Natural killer cell treated with Interleukin-12 subunit alpha and Interleukin-12 subunit beta and Interleukin-15 and Interleukin-18, amount 100 ng/mL, for 72 hours (primary cell): ENCODE measurements at regions not wholly inside any gene's neighbourhood (a gene's known extent, or its start where the extent isn't known, plus 50 kb on each side); places are given as distances from the start of the nearest gene placed in this dataset.

Source experiments
- ATAC-seq, 2 donors: fragments of 150-1000 bp; cut with Tn5 transposase in 1 of 2; sonication (Bioruptor Pico), chemical (Tn5 transposase) in 1 of 2; 2 replicates each; pipeline ENCODE4 v1.10.0; 2021
- DNase-seq: peaks from one replicate; pipeline ENCODE4 v3.0.0; 2022; ENCODE audit warnings: low spot score
- H3K27ac Mint-ChIP-seq, 2 donors: 1 replicate in 1 of 2; 2 replicates in 1 of 2; pipeline ENCODE4 v1.8.0; 2022; ENCODE audit warnings: mixed read lengths in 2 of 2, mild to moderate bottlenecking in 1 of 2, moderate library complexity in 1 of 2
- H3K27me3 Mint-ChIP-seq, 2 donors: 1 replicate in 1 of 2; 2 replicates in 1 of 2; pipeline ENCODE4 v1.8.0; 2022; ENCODE audit warnings: mixed read lengths in 2 of 2
- H3K36me3 Mint-ChIP-seq: one replicate; pipeline ENCODE4 v1.8.0; 2022; ENCODE audit warnings: mixed read lengths
- H3K4me1 Mint-ChIP-seq, 2 donors: 1 replicate in 1 of 2; 2 replicates in 1 of 2; pipeline ENCODE4 v1.8.0; 2022; ENCODE audit warnings: low read depth in 2 of 2, mixed read lengths in 2 of 2, mild to moderate bottlenecking in 1 of 2
- H3K4me3 Mint-ChIP-seq: one replicate; pipeline ENCODE4 v1.8.0; 2022; ENCODE audit warnings: mixed read lengths
- H3K9me3 Mint-ChIP-seq: 2 replicates; pipeline ENCODE4 v1.8.0; 2022; ENCODE audit warnings: mixed read lengths

GRCh38 chr14:51333901-51334521 is 94.0 kb downstream of the TMX1 start:
- no peaks in the 10 kb centered on the region for H3K36me3 Mint-ChIP-seq
- ATAC-seq, result no peak

DNA sequence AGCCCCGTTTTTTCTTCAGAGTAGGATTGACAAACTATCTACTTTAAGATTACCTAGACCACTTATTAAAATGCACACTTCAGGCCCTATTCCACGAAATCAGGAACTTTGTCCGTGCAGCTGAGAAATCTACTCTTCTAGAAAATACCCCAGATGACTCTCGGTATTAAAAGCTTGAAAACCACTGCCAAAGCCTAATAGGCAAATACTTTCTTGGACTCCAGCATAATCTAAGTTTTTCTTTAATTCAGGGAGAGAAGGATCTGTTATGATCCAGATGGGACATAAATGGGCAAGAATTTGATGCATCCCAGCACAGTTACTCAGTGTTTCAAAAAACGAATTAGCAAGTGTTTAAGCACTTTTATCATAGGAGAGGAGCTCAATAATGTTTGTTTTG is 94.5 kb downstream of the TMX1 start:
- no peak for ATAC-seq

More at GRCh38 chr14:51333901-51334521, 94.0 kb downstream of the TMX1 start:
- H3K9me3 Mint-ChIP-seq, result no peaks in the 10 kb centered on the region
- no peak overlapping the region for H3K4me3 Mint-ChIP-seq
- H3K4me1 Mint-ChIP-seq, result no peaks in the 10 kb centered on the region
- DNase-seq, result no peak
- peaks cover 29 to 38% of the 10 kb centered on the region in 2 donors for H3K27me3 Mint-ChIP-seq
- no peak overlapping the region for H3K27ac Mint-ChIP-seq

GRCh38 chr14:51335531-51335930 is 95.5 kb downstream of the TMX1 start:
- Mint-ChIP-seq H3K4me3 (no peak overlapping the region), H3K9me3 (no peaks in the 10 kb centered on the region), H3K27me3 (peaks cover 38 to 51% of the 10 kb centered on the region in 2 donors), H3K36me3 (no peaks in the 10 kb centered on the region), H3K4me1 (no peaks in the 10 kb centered on the region), H3K27ac (no peak overlapping the region)
- no peak for DNase-seq
- ATAC-seq, result no peak

More for the DNA sequence above, 94.5 kb downstream of the TMX1 start:
- Mint-ChIP-seq H3K9me3 (no peaks in the 10 kb centered on the region), H3K27me3 (peaks cover 34 to 43% of the 10 kb centered on the region in 2 donors), H3K4me1 (no peaks in the 10 kb centered on the region), H3K36me3 (no peaks in the 10 kb centered on the region), H3K27ac (no peak overlapping the region), H3K4me3 (no peak overlapping the region)
- no peak for DNase-seq

- Mint-ChIP-seq H3K4me1 (no peaks in the 10 kb centered on the region), H3K9me3 (no peaks in the 10 kb centered on the region), H3K4me3 (no peak overlapping the region), H3K36me3 (no peaks in the 10 kb centered on the region), H3K27me3 (peaks cover 34 to 45% of the 10 kb centered on the region in 2 donors), H3K27ac (no peak overlapping the region)
- DNase-seq (no peak), ATAC-seq (no peak)
These were observed 96.1 kb downstream of the TMX1 start for GRCh38 chr14:51335961-51336723.

- H3K4me1 Mint-ChIP-seq, result no peaks in the 10 kb centered on the region
- no peak overlapping the region for H3K27ac Mint-ChIP-seq
- H3K27me3 Mint-ChIP-seq, result peaks cover 33 to 43% of the 10 kb centered on the region in 2 donors
- no peak overlapping the region for H3K4me3 Mint-ChIP-seq
- ATAC-seq (no peak), DNase-seq (no peak)
- H3K9me3 Mint-ChIP-seq, result no peaks in the 10 kb centered on the region
- H3K36me3 Mint-ChIP-seq, result no peaks in the 10 kb centered on the region
These were observed 96.7 kb downstream of the TMX1 start for GRCh38 chr14:51336734-51337133.

DNA sequence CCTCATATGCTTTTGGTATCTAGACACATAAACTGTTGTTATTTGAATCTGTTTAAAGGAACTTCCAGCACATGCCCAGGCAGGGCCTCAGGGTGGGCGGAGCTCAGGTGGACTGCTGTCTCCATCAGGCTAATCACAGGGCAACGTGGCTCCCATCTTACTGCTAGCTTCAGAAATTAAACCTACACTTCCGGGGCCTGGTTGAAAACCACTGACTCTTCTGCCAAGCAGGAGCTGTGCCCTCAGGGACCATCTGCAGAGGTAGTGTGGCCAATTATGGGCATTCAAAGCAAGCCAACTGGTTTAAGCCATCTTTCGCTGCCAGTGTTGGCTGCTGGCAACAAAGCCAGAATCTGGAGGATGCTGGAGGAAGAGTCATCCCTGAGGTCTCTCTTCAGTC is 97.5 kb downstream of the TMX1 start:
- no peaks in the 10 kb centered on the region for H3K9me3 Mint-ChIP-seq
- H3K4me1 Mint-ChIP-seq, result no peaks in the 10 kb centered on the region
- no peak for DNase-seq
- H3K27ac Mint-ChIP-seq, result no peak overlapping the region
- no peaks in the 10 kb centered on the region for H3K36me3 Mint-ChIP-seq
- H3K27me3 Mint-ChIP-seq, result peaks cover 26 to 35% of the 10 kb centered on the region in 2 donors
- no peak for ATAC-seq
- H3K4me3 Mint-ChIP-seq, result no peak overlapping the region

GRCh38 chr14:51341338-51341737 is 101.3 kb downstream of the TMX1 start:
- Mint-ChIP-seq H3K9me3 (no peaks in the 10 kb centered on the region), H3K36me3 (peaks cover 6% of the 10 kb centered on the region), H3K4me3 (no peak overlapping the region), H3K27me3 (peaks cover 19 to 28% of the 10 kb centered on the region in 2 donors), H3K4me1 (no peaks in the 10 kb centered on the region), H3K27ac (no peak overlapping the region)
- DNase-seq (no peak), ATAC-seq (no peak)

DNA sequence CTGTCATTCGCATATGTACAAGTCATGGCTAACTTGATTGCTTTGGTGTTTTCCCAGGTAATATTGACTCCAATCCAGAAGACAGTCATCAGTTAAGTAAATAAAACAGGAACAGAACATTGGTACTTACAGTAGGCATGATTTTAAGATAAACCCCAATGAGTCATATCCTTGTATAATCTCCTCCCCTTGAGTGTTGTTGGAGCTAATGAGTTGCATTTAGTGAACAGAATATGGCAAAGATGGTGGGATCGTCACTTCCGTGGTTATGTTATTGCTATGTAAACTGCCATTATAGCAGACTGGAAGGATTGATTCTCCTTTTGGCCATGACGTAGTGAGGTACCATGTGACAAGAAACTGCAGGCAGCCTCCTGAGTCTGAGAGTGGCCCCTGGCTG is 102.2 kb downstream of the TMX1 start:
- Mint-ChIP-seq H3K4me1 (no peaks in the 10 kb centered on the region), H3K36me3 (peaks cover 6% of the 10 kb centered on the region), H3K27me3 (peaks cover 19 to 28% of the 10 kb centered on the region in 2 donors), H3K27ac (no peak overlapping the region), H3K9me3 (no peaks in the 10 kb centered on the region), H3K4me3 (no peak overlapping the region)
- no peak for DNase-seq
- ATAC-seq, result no peak

DNA sequence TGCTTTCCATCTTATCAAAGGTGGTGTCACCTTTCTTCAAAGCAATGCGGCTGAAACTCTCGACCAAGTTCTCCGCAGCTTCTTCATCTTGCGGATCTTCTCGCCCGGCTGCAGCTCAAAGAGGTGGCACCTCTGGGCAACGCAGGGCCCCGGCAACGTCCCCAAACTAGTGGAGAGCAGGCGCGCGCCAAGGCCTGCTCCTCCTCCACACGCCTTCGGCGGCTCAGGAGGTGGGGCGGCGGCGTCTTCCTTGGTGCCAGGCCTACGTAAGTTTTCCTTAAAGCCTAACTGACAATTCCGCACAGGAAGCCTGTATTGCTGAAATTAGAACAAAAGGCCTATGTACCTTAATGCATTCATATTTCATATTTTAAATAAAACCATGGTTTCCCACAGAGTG is 112.0 kb downstream of the TMX1 start:
- no peaks in the 10 kb centered on the region for H3K4me1 Mint-ChIP-seq
- H3K27ac Mint-ChIP-seq, result no peak overlapping the region
- DNase-seq (no peak), ATAC-seq (no peak)
- no peak overlapping the region for H3K4me3 Mint-ChIP-seq
- no peaks in the 10 kb centered on the region for H3K36me3 Mint-ChIP-seq
- no peaks in the 10 kb centered on the region for H3K9me3 Mint-ChIP-seq
- peaks cover 13 to 18% of the 10 kb centered on the region in 2 donors for H3K27me3 Mint-ChIP-seq

DNA sequence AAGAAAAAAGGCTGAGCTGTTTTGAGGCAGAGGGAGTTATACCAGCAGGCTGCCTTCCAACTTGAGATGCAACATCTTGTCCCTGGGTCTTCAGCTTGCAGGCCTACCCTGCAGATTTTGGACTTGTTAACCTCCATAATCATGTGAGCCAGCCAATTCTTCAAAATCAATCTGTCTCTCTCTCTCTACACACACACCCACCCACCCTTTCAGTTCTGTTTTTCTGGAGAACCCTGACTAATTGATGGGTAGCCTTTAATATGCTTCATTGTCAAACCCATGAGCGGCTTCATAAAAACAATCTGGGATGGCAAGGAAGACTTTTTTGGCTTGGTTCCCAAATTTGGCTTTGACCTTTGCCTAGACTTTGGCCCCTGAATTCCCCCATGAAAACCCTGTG is 113.9 kb downstream of the TMX1 start:
- Mint-ChIP-seq H3K27me3 (peaks cover 11 to 19% of the 10 kb centered on the region in 2 donors), H3K9me3 (no peaks in the 10 kb centered on the region), H3K36me3 (no peaks in the 10 kb centered on the region), H3K27ac (no peak overlapping the region), H3K4me3 (no peak overlapping the region), H3K4me1 (no peaks in the 10 kb centered on the region)
- ATAC-seq, result no peak
- no peak for DNase-seq

- Mint-ChIP-seq H3K36me3 (no peaks in the 10 kb centered on the region), H3K4me1 (no peaks in the 10 kb centered on the region), H3K27me3 (peaks cover 15 to 25% of the 10 kb centered on the region in 2 donors), H3K4me3 (no peak overlapping the region), H3K9me3 (no peaks in the 10 kb centered on the region), H3K27ac (no peak overlapping the region)
- DNase-seq (no peak), ATAC-seq (no peak)
These were observed 114.8 kb downstream of the TMX1 start for GRCh38 chr14:51354846-51355245.

DNA sequence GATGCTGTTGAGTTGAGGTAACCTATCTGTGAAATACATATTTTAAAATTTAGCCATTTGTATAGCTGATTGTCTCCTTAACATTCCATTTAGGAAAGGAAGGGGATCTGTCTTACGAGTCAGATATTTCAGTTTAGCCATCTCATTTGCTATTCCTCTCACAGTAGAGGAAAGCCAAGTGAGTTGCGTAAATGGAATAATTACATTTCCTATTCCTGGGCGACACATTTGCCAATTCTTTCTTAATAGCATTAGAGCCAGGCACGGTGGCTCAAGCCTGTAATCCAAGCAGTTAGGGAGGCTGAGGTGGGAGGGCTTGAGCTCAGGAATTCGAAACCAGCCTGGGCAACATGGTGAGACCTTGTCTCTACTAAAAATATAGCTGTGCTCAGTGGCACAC is 116.3 kb downstream of the TMX1 start:
- Mint-ChIP-seq H3K27me3 (peaks cover 20 to 33% of the 10 kb centered on the region in 2 donors), H3K4me3 (no peak overlapping the region), H3K9me3 (no peaks in the 10 kb centered on the region), H3K36me3 (no peaks in the 10 kb centered on the region), H3K4me1 (no peaks in the 10 kb centered on the region), H3K27ac (no peak overlapping the region)
- no peak for ATAC-seq
- DNase-seq, result no peak

DNA sequence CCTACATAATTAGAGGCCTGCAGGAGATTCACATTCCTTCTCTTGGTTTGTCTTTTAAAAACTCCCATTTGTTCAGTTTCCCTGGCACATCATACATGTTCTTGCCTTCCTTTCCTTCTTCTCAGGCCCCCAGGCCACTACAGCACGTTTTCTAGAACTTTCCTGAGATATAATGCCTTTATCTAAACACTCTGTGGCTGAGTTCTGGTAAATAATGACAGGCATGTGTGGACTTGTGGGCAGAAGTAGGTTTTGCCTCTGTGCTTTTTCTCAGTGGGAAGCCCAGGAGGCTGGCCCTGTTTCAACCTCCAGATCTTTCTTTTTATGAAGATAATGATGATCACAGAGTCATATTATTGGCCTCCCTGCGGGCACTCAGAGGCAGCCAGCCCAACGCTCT is 117.2 kb downstream of the TMX1 start:
- ATAC-seq (no peak), DNase-seq (no peak)
- Mint-ChIP-seq H3K4me1 (no peaks in the 10 kb centered on the region), H3K27me3 (peaks cover 20 to 33% of the 10 kb centered on the region in 2 donors), H3K4me3 (no peak overlapping the region), H3K36me3 (no peaks in the 10 kb centered on the region), H3K27ac (no peak overlapping the region), H3K9me3 (no peaks in the 10 kb centered on the region)

DNA sequence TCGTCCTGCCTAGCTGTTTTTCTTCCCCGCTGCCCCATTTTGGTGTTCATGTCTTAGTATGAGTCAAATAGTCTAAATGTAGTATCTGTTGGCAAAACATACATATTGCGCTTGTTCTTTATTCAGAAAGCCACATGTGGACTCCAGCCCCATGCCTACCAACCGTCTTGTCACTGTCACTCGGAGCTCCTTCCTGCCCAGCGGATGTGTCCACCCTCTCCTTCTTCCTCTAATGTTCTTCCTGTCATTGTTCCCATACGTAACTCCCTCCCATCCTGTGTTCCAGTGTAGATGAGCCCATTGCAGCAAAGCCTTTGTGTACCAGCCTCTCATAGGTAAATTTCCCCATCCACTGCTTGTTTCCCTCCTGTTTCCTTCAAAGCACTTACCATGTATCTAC is 120.5 kb downstream of the TMX1 start:
- Mint-ChIP-seq H3K9me3 (no peaks in the 10 kb centered on the region), H3K36me3 (no peaks in the 10 kb centered on the region), H3K27ac (no peak overlapping the region), H3K4me3 (no peak overlapping the region), H3K27me3 (peaks cover 12 to 21% of the 10 kb centered on the region in 2 donors), H3K4me1 (no peaks in the 10 kb centered on the region)
- ATAC-seq (no peak), DNase-seq (no peak)
